SK-N-MC (cell line): ENCODE measurements at regions not wholly inside any gene's neighbourhood (a gene's known extent, or its start where the extent isn't known, plus 50 kb on each side); places are given as distances from the start of the nearest gene placed in this dataset.

Experiments used
- EZH2 ChIP-seq: fragments of 200-600 bp; sonication (generic); IDR thresholded peaks from one replicate; pipeline ENCODE4 v1.6.1; 2017; ENCODE audit warnings: antibody characterized with exemption
- POLR2AphosphoS5 ChIP-seq: IDR thresholded peaks from 2 replicates; pipeline ENCODE4 v1.6.1; 2012; ENCODE audit warnings: mild to moderate bottlenecking, low read depth, low read length, borderline replicate concordance

DNA sequence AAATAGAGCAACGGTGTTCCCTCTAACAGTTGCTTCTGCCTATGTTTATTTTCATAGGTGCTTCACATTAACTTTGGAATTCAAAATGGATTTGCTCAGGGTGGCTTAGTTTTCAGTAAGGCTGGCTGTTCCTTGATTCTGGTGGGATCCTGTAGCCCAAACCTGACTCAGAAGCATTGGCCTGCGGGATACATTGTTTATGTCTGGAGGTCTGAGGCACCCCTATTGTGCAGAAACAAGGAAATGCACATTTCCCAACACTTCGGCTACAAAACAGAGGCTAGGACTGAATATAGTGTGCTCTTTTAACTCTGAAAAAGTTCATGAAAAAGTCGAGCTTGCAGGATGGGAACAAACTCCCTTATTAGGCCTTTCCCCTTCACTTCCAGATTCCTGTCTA, 133.8 kb upstream of the F3 start:
- TF ChIP-seq EZH2, result no peak
- no peak for TF ChIP-seq POLR2AphosphoS5
